ENCODE measurements at regions not wholly inside any gene's neighbourhood (a gene's known extent, or its start where the extent isn't known, plus 50 kb on each side); places are given as distances from the start of the nearest gene placed in this dataset.

GRCh38 chr1:70809069-70809468, 238.5 kb downstream of the PTGER3 start:
- no peak overlapping the region for H3K4me2 ChIP-seq (ENCODE audit: insufficient read depth, low read length)
- no peak overlapping the region for H3K9ac ChIP-seq (ENCODE audit: insufficient read depth in 1 of 2, low read depth in 2 of 2, low read length in 2 of 2)
- H3K9me3 ChIP-seq (replicated peaks; ENCODE audit: control insufficient read depth, insufficient read depth, low read depth, low read length) = no peaks in the 10 kb centered on the region
- in situ Hi-C loops (cut with MboI) = no loop called here
- no peak overlapping the region for H3K4me3 ChIP-seq
- no peak for ATAC-seq
- FAIRE-seq = no peak
- H3K27me3 ChIP-seq (ENCODE audit: control insufficient read depth in 2 of 2, insufficient read depth in 2 of 2, low read length in 2 of 2) = no peaks in the 10 kb centered on the region
- CTCF ChIA-PET (ENCODE audit: low intra/inter-chr PET ratio) = no interaction called here
- H3K27ac ChIP-seq (ENCODE audit: extremely low read depth, low read depth, low read length) = no peak overlapping the region
- no peaks in the 10 kb centered on the region for H3K9me1 ChIP-seq (ENCODE audit: control insufficient read depth, insufficient read depth, low read length)
- TF ChIP-seq ARNT (IDR thresholded peaks at IDR 0.05) = no peak
- TF ChIP-seq NFRKB (IDR thresholded peaks at IDR 0.05; ENCODE audit: low read depth) = no peak
- TF ChIP-seq RFX1 (IDR thresholded peaks at IDR 0.05) = peak; percentile 43
- TF ChIP-seq RAD51 (IDR thresholded peaks at IDR 0.05; ENCODE audit: borderline replicate concordance, low read depth) = no peak
- no peak for TF ChIP-seq PHB (CRISPR knock-in tag; IDR thresholded peaks at IDR 0.05)
- H4K20me1 ChIP-seq (replicated peaks; ENCODE audit: control insufficient read depth, insufficient read depth, low read length) = no peaks in the 10 kb centered on the region
- no peaks in the 10 kb centered on the region for H3K36me3 ChIP-seq (ENCODE audit: control insufficient read depth, insufficient read depth, low read length)
- H2AFZ ChIP-seq (ENCODE audit: low read depth, low read length) = no peak overlapping the region
- H3K4me1 ChIP-seq (replicated peaks in 1 of 2; ENCODE audit: control insufficient read depth in 2 of 2, insufficient read depth in 2 of 2, low read length in 2 of 2) = peaks cover 0 to 2% of the 10 kb centered on the region in 2 experiments; a peak in 1 of 5 replicates
- POLR2A ChIA-PET = interaction anchor here (1.1 kb wide), 1 partner anchor 10 kb away, joined by 3 read pairs; no protein-coding TSS in a partner anchor
- no peaks in the 10 kb centered on the region for H3K79me2 ChIP-seq (ENCODE audit: control insufficient read depth, insufficient read depth, low read length)
- no peak for DNase-seq (ENCODE audit: extremely low read depth in 1 of 4, low spot score in 3 of 4)
- intact Hi-C loops (cut with micrococcal nuclease) = no loop called here
- BruUV-seq (replicated peaks) = no TSS peak
- WGBS (ENCODE audit: insufficient coverage, low coverage, missing lambda C conversion rate) = 53% methylated on average over 2 of the region's 2 CpGs

GRCh38 chr1:70811815-70812214, 235.8 kb downstream of the PTGER3 start:
- no peak overlapping the region for H2AFZ ChIP-seq (ENCODE audit: low read depth, low read length)
- no peaks in the 10 kb centered on the region for H3K27me3 ChIP-seq (ENCODE audit: control insufficient read depth in 2 of 2, insufficient read depth in 2 of 2, low read length in 2 of 2)
- intact Hi-C loops (cut with micrococcal nuclease) = no loop called here
- H4K20me1 ChIP-seq (replicated peaks; ENCODE audit: control insufficient read depth, insufficient read depth, low read length) = no peaks in the 10 kb centered on the region
- H3K4me2 ChIP-seq (ENCODE audit: insufficient read depth, low read length) = no peak overlapping the region
- WGBS (ENCODE audit: insufficient coverage, low coverage, missing lambda C conversion rate) = 0% methylated on average over 2 of the region's 2 CpGs
- H3K9ac ChIP-seq (ENCODE audit: insufficient read depth in 1 of 2, low read depth in 2 of 2, low read length in 2 of 2) = no peak overlapping the region
- no peaks in the 10 kb centered on the region for H3K9me3 ChIP-seq (replicated peaks; ENCODE audit: control insufficient read depth, insufficient read depth, low read depth, low read length)
- CTCF ChIA-PET (ENCODE audit: low intra/inter-chr PET ratio) = no interaction called here
- ATAC-seq = no peak
- in situ Hi-C loops (cut with MboI) = no loop called here
- no peaks in the 10 kb centered on the region for H3K9me1 ChIP-seq (ENCODE audit: control insufficient read depth, insufficient read depth, low read length)
- POLR2A ChIA-PET = no interaction called here
- no peaks in the 10 kb centered on the region for H3K79me2 ChIP-seq (ENCODE audit: control insufficient read depth, insufficient read depth, low read length)
- DNase-seq (ENCODE audit: extremely low read depth in 1 of 4, low spot score in 3 of 4) = no peak
- no peak for FAIRE-seq
- no peak overlapping the region for H3K4me3 ChIP-seq
- no peaks in the 10 kb centered on the region for H3K36me3 ChIP-seq (ENCODE audit: control insufficient read depth, insufficient read depth, low read length)
- no peak overlapping the region for H3K27ac ChIP-seq (ENCODE audit: extremely low read depth, low read depth, low read length)
- no TSS peak for BruUV-seq (replicated peaks)
- H3K4me1 ChIP-seq (replicated peaks in 1 of 2; ENCODE audit: control insufficient read depth in 2 of 2, insufficient read depth in 2 of 2, low read length in 2 of 2) = no peaks in the 10 kb centered on the region; a peak in 1 of 5 replicates
- TF ChIP-seq CBFA2T2 (conservative IDR thresholded peaks at IDR 0.05) (no peak), SETDB1 (IDR thresholded peaks at IDR 0.05; ENCODE audit: low read length) (no peak), ZNF655 (CRISPR knock-in tag; IDR thresholded peaks at IDR 0.05) (no peak), ZNF507 (tag; conservative IDR thresholded peaks at IDR 0.05) (no peak), ZC3H4 (CRISPR knock-in tag; IDR thresholded peaks at IDR 0.05; ENCODE audit: borderline replicate concordance) (no peak), ZNF668 (CRISPR knock-in tag; IDR thresholded peaks at IDR 0.05) (no peak), EWSR1 (IDR thresholded peaks at IDR 0.05; ENCODE audit: borderline replicate concordance, low read depth, partially characterized antibody) (no peak), U2AF2 (optimal IDR thresholded peaks at IDR 0.05; ENCODE audit: low read depth, low read length) (no peak), PYGO2 (tag; IDR thresholded peaks at IDR 0.05) (no peak), GABPB1 (CRISPR knock-in tag; IDR thresholded peaks at IDR 0.05) (no peak), ESRRA (IDR thresholded peaks at IDR 0.05; ENCODE audit: borderline replicate concordance, low read depth) (no peak), CTBP1 (IDR thresholded peaks at IDR 0.05; ENCODE audit: borderline replicate concordance) (no peak), MEF2D (tag; conservative IDR thresholded peaks at IDR 0.05; ENCODE audit: low read depth) (no peak), COPS2 (conservative IDR thresholded peaks at IDR 0.05) (no peak), STAT5B (CRISPR knock-in tag; IDR thresholded peaks at IDR 0.05) (no peak), MXI1 (IDR thresholded peaks at IDR 0.05; ENCODE audit: low read depth, low read length) (no peak)

All from K562 (cell line).